Activated CD4-positive, alpha-beta T cell treated with anti-CD3 and anti-CD28 coated beads, Interleukin-2, amount 50 U/mL, for 1 hour (primary cell): ENCODE measurements at regions not wholly inside any gene's neighbourhood (a gene's known extent, or its start where the extent isn't known, plus 50 kb on each side); places are given as distances from the start of the nearest gene placed in this dataset.
"Not testable (repeated sequence)": the region's sequence is repeated elsewhere in the genome, so short reads cannot be mapped to it uniquely, and the experiment has no call there.

Source experiments
- DNase-seq: peaks from one replicate; pipeline ENCODE4 v3.0.0-alpha.2; 2020

- not testable (repeated sequence) for DNase-seq
Measured at GRCh38 chr15:26244782-26245181, 381.7 kb upstream of the ATP10A start.

- DNase-seq, result no peak
Measured at GRCh38 chr15:26243382-26243781, 380.3 kb upstream of the ATP10A start.

GRCh38 chr15:26242565-26243071, 379.5 kb upstream of the ATP10A start:
- no peak for DNase-seq

GRCh38 chr15:26235864-26236263, 372.7 kb upstream of the ATP10A start:
- DNase-seq, result no peak

GRCh38 chr15:26234976-26235767, 372.0 kb upstream of the ATP10A start:
- no peak for DNase-seq

- no peak for DNase-seq
Measured at GRCh38 chr15:26232691-26233090, 369.6 kb upstream of the ATP10A start.

GRCh38 chr15:26231096-26231495, 368.0 kb upstream of the ATP10A start:
- no peak for DNase-seq

GRCh38 chr15:26224266-26224665, 361.1 kb upstream of the ATP10A start:
- no peak for DNase-seq

- no peak for DNase-seq
Measured at GRCh38 chr15:26223720-26224119, 360.6 kb upstream of the ATP10A start.

- no peak for DNase-seq
Measured at GRCh38 chr15:26222781-26223180, 359.7 kb upstream of the ATP10A start.

GRCh38 chr15:26217043-26217442, 353.9 kb upstream of the ATP10A start:
- DNase-seq, result not testable (repeated sequence)

GRCh38 chr15:26214290-26214689, 351.2 kb upstream of the ATP10A start:
- DNase-seq, result no peak

- DNase-seq, result no peak
Measured at GRCh38 chr15:26213427-26213826, 350.3 kb upstream of the ATP10A start.

- no peak for DNase-seq
Measured at GRCh38 chr15:26212109-26212508, 349.0 kb upstream of the ATP10A start.

GRCh38 chr15:26210980-26211379, 347.9 kb upstream of the ATP10A start:
- no peak for DNase-seq

GRCh38 chr15:26201177-26201858, 338.2 kb upstream of the ATP10A start:
- DNase-seq, result no peak

GRCh38 chr15:26200427-26200826, 337.3 kb upstream of the ATP10A start:
- DNase-seq, result no peak

GRCh38 chr15:26197719-26198118, 334.6 kb upstream of the ATP10A start:
- DNase-seq, result no peak

GRCh38 chr15:26197060-26197459, 333.9 kb upstream of the ATP10A start:
- DNase-seq, result no peak

- DNase-seq, result no peak
Measured at GRCh38 chr15:26191193-26191592, 328.1 kb upstream of the ATP10A start.

- DNase-seq, result not testable (repeated sequence)
Measured at GRCh38 chr15:26186138-26186537, 323.0 kb upstream of the ATP10A start.

GRCh38 chr15:26182441-26182840, 319.3 kb upstream of the ATP10A start:
- no peak for DNase-seq

GRCh38 chr15:26179906-26180305, 316.8 kb upstream of the ATP10A start:
- no peak for DNase-seq

- DNase-seq, result no peak
Measured at GRCh38 chr15:26178640-26179220, 315.6 kb upstream of the ATP10A start.
